ENCODE measurements at regions not wholly inside any gene's neighbourhood (a gene's known extent, or its start where the extent isn't known, plus 50 kb on each side); places are given as distances from the start of the nearest gene placed in this dataset.
"Not testable (repeated sequence)": the region's sequence is repeated elsewhere in the genome, so short reads cannot be mapped to it uniquely, and the experiment has no call there.

DNA sequence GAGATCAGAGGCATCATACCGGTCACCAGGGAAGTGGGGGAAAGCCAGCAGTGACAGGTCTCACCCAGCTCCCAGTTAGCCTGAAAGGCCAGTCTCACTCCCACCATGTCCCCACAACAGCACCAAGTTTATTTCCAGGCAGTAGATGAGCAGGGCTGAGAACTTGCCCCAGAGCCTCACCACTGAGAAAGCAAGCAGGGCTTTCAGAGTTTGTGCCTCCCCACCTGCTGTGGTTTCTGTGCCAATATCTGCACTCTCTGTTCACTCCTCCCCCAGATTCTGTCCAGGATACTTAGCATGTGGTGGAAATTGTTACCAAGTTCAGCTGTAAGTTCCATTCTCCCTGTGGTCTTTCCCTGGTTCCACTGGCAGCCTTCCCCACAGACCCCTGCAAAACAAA, 255.0 kb upstream of the HTR1E start:
- Histone ChIP-seq H3K9me3 (ENCODE audit: control insufficient read depth, low read length) (peaks cover 28% of the 10 kb centered on the region), H3K9ac (ENCODE audit: extremely low read depth, low read length, poor library complexity, severe bottlenecking) (no peak overlapping the region), H3K4me1 (ENCODE audit: control insufficient read depth, insufficient read depth, low read length) (no peaks in the 10 kb centered on the region), H3K27ac (ENCODE audit: low read depth, low read length) (no peak overlapping the region), H3K27me3 (ENCODE audit: control insufficient read depth, insufficient read depth, low read length, poor library complexity, severe bottlenecking) (no peaks in the 10 kb centered on the region), H3K36me3 (ENCODE audit: control insufficient read depth, insufficient read depth, low read length) (no peaks in the 10 kb centered on the region), H3K4me3 (ENCODE audit: low read length) (no peak overlapping the region)
- TF ChIP-seq CTCF (conservative IDR thresholded peaks at IDR 0.05): no peak
- no peak overlapping the region for H3K4me3 Mint-ChIP-seq
- H3K27ac Mint-ChIP-seq: no peak overlapping the region
- no peak for DNase-seq
- H3K4me1 Mint-ChIP-seq: peaks cover 9% of the 10 kb centered on the region
- no peaks in the 10 kb centered on the region for H3K27me3 Mint-ChIP-seq (ENCODE audit: insufficient read depth)
- peaks cover 24% of the 10 kb centered on the region for H3K9me3 Mint-ChIP-seq
- H3K36me3 Mint-ChIP-seq (ENCODE audit: low read depth): peaks cover 23% of the 10 kb centered on the region
- WGBS, 2 experiments (ENCODE audit: insufficient coverage in 1 of 2, insufficient read length in 1 of 2): 94% methylated on average over 1 of the region's 1 CpG; no CpG with 5 or more reads in 1 of the 2 experiments

- H3K27ac ChIP-seq (ENCODE audit: low read depth, low read length); H3K27me3 ChIP-seq (ENCODE audit: control insufficient read depth, insufficient read depth, low read length, poor library complexity, severe bottlenecking); H3K4me1 Mint-ChIP-seq; H3K4me3 Mint-ChIP-seq; H3K27ac Mint-ChIP-seq; H3K4me1 ChIP-seq (ENCODE audit: control insufficient read depth, insufficient read depth, low read length); DNase-seq; H3K9ac ChIP-seq (ENCODE audit: extremely low read depth, low read length, poor library complexity, severe bottlenecking); H3K36me3 ChIP-seq (ENCODE audit: control insufficient read depth, insufficient read depth, low read length); H3K27me3 Mint-ChIP-seq (ENCODE audit: insufficient read depth): not testable (repeated sequence)
- Mint-ChIP-seq H3K36me3 (ENCODE audit: low read depth) (peaks cover 25% of the 10 kb centered on the region), H3K9me3 (peaks cover 27% of the 10 kb centered on the region)
- Histone ChIP-seq H3K9me3 (ENCODE audit: control insufficient read depth, low read length) (peaks cover 38% of the 10 kb centered on the region), H3K4me3 (ENCODE audit: low read length) (peak overlapping the region; percentile 58)
- WGBS, 2 experiments (ENCODE audit: insufficient coverage in 1 of 2, insufficient read length in 1 of 2): 96% methylated on average over 1 of the region's 1 CpG; no CpG with 5 or more reads in 1 of the 2 experiments
Measured at GRCh38 chr6:86681140-86681539, 256.2 kb upstream of the HTR1E start.

GRCh38 chr6:86672125-86672524, 265.2 kb upstream of the HTR1E start:
- H3K27me3 ChIP-seq (ENCODE audit: control insufficient read depth, insufficient read depth, low read length, poor library complexity, severe bottlenecking); H3K36me3 ChIP-seq (ENCODE audit: control insufficient read depth, insufficient read depth, low read length); H3K27me3 Mint-ChIP-seq (ENCODE audit: insufficient read depth); H3K9ac ChIP-seq (ENCODE audit: extremely low read depth, low read length, poor library complexity, severe bottlenecking); DNase-seq; H3K4me3 Mint-ChIP-seq; H3K27ac Mint-ChIP-seq; H3K4me1 Mint-ChIP-seq; H3K4me1 ChIP-seq (ENCODE audit: control insufficient read depth, insufficient read depth, low read length); H3K27ac ChIP-seq (ENCODE audit: low read depth, low read length): not testable (repeated sequence)
- Mint-ChIP-seq H3K36me3 (ENCODE audit: low read depth) (peaks cover 34% of the 10 kb centered on the region), H3K9me3 (peaks cover 47% of the 10 kb centered on the region)
- Histone ChIP-seq H3K4me3 (ENCODE audit: low read length) (peak overlapping the region; percentile 62), H3K9me3 (ENCODE audit: control insufficient read depth, low read length) (peaks cover 60% of the 10 kb centered on the region)
- WGBS, 2 experiments (ENCODE audit: insufficient coverage in 1 of 2, insufficient read length in 1 of 2): 89 to 92% methylated on average over 7 to 8 of the region's 8 CpGs

DNA sequence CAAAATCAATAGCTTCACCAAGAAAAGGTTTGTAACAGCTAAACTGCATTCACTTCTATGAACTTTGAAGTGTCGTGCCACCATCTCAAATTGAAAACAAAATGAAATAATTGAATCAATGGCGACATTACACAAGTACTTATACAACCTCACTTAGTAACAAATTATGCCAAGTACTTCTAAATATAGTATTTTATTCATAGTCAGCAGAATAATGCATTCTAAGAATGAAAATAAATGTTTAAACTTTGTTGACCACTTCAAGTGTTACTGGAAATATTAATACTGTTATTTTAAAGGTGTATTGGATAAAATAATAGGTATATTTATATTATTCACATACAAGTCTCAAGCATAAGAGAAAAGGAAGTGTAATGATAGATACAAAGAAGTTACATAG, 280.1 kb upstream of the HTR1E start:
- Histone ChIP-seq H3K27me3 (ENCODE audit: control insufficient read depth, insufficient read depth, low read length, poor library complexity, severe bottlenecking) (no peaks in the 10 kb centered on the region), H3K4me3 (ENCODE audit: low read length) (no peak overlapping the region), H3K9ac (ENCODE audit: extremely low read depth, low read length, poor library complexity, severe bottlenecking) (no peak overlapping the region), H3K9me3 (ENCODE audit: control insufficient read depth, low read length) (no peaks in the 10 kb centered on the region), H3K36me3 (ENCODE audit: control insufficient read depth, insufficient read depth, low read length) (no peaks in the 10 kb centered on the region), H3K4me1 (ENCODE audit: control insufficient read depth, insufficient read depth, low read length) (no peaks in the 10 kb centered on the region), H3K27ac (ENCODE audit: low read depth, low read length) (no peak overlapping the region)
- peaks cover 22% of the 10 kb centered on the region for H3K36me3 Mint-ChIP-seq (ENCODE audit: low read depth)
- peaks cover 13% of the 10 kb centered on the region for H3K9me3 Mint-ChIP-seq
- H3K27ac Mint-ChIP-seq: no peak overlapping the region
- H3K4me1 Mint-ChIP-seq: peaks cover 3% of the 10 kb centered on the region
- WGBS, 2 experiments (ENCODE audit: insufficient coverage in 1 of 2, insufficient read length in 1 of 2): 96 to 100% methylated on average over 1 to 2 of the region's 2 CpGs
- TF ChIP-seq CTCF (conservative IDR thresholded peaks at IDR 0.05): no peak
- no peak for DNase-seq
- H3K27me3 Mint-ChIP-seq (ENCODE audit: insufficient read depth): no peaks in the 10 kb centered on the region
- H3K4me3 Mint-ChIP-seq: no peak overlapping the region

Data from endodermal cell (in vitro differentiated cells).